Stimulated activated memory B cell treated with anti-CD40 and anti-IgM and Interleukin-4, amounts not matched to agents 10 μg/mL and 1 μg/mL and 100 μg/mL, for 72 hours (primary cell): ENCODE measurements at regions not wholly inside any gene's neighbourhood (a gene's known extent, or its start where the extent isn't known, plus 50 kb on each side); places are given as distances from the start of the nearest gene placed in this dataset.

Source experiments
- ATAC-seq: fragments of 150-1000 bp; cut with Tn5 transposase; 2 replicates; pipeline ENCODE4 v1.10.0; 2021
- H3K27ac Mint-ChIP-seq: one replicate; pipeline ENCODE4 v1.8.0; 2022; ENCODE audit warnings: mild to moderate bottlenecking, mixed read lengths
- H3K27me3 Mint-ChIP-seq: one replicate; pipeline ENCODE4 v1.8.0; 2022; ENCODE audit warnings: mixed read lengths
- H3K36me3 Mint-ChIP-seq: one replicate; pipeline ENCODE4 v1.8.0; 2022; ENCODE audit warnings: mixed read lengths
- H3K4me1 Mint-ChIP-seq: one replicate; pipeline ENCODE4 v1.8.0; 2022; ENCODE audit warnings: mixed read lengths
- H3K4me3 Mint-ChIP-seq: one replicate; pipeline ENCODE4 v1.8.0; 2022; ENCODE audit warnings: mild to moderate bottlenecking, moderate library complexity, mixed read lengths
- H3K9me3 Mint-ChIP-seq: one replicate; pipeline ENCODE4 v1.8.0; 2022; ENCODE audit warnings: mixed read lengths

- no peaks in the 10 kb centered on the region for H3K4me1 Mint-ChIP-seq
- H3K4me3 Mint-ChIP-seq, result no peak overlapping the region
- H3K9me3 Mint-ChIP-seq, result no peaks in the 10 kb centered on the region
- no peak for ATAC-seq
- H3K36me3 Mint-ChIP-seq, result no peaks in the 10 kb centered on the region
- no peak overlapping the region for H3K27ac Mint-ChIP-seq
- H3K27me3 Mint-ChIP-seq, result peaks cover 27% of the 10 kb centered on the region
Measured at GRCh38 chr9:134585746-134586706, 55.6 kb upstream of the COL5A1 start.

GRCh38 chr9:134589748-134590147, 51.9 kb upstream of the COL5A1 start:
- Mint-ChIP-seq H3K27me3 (peaks cover 49% of the 10 kb centered on the region), H3K4me1 (no peaks in the 10 kb centered on the region), H3K27ac (no peak overlapping the region), H3K9me3 (no peaks in the 10 kb centered on the region), H3K36me3 (no peaks in the 10 kb centered on the region), H3K4me3 (no peak overlapping the region)
- no peak for ATAC-seq

GRCh38 chr9:134590240-134591081, 51.1 kb upstream of the COL5A1 start:
- Mint-ChIP-seq H3K36me3 (no peaks in the 10 kb centered on the region), H3K4me3 (no peak overlapping the region), H3K27me3 (peaks cover 43% of the 10 kb centered on the region), H3K27ac (no peak overlapping the region), H3K4me1 (no peaks in the 10 kb centered on the region), H3K9me3 (no peaks in the 10 kb centered on the region)
- ATAC-seq, result no peak

- Mint-ChIP-seq H3K27ac (no peak overlapping the region), H3K36me3 (no peaks in the 10 kb centered on the region), H3K27me3 (peaks cover 39% of the 10 kb centered on the region), H3K4me1 (no peaks in the 10 kb centered on the region), H3K9me3 (no peaks in the 10 kb centered on the region), H3K4me3 (no peak overlapping the region)
- no peak for ATAC-seq
Measured at GRCh38 chr9:134591082-134591571, 50.5 kb upstream of the COL5A1 start.

- no peaks in the 10 kb centered on the region for H3K36me3 Mint-ChIP-seq
- ATAC-seq, result no peak
- no peaks in the 10 kb centered on the region for H3K4me1 Mint-ChIP-seq
- H3K9me3 Mint-ChIP-seq, result no peaks in the 10 kb centered on the region
- no peak overlapping the region for H3K27ac Mint-ChIP-seq
- H3K4me3 Mint-ChIP-seq, result no peak overlapping the region
- H3K27me3 Mint-ChIP-seq, result peaks cover 39% of the 10 kb centered on the region
Measured at GRCh38 chr9:134591573-134591981, 50.0 kb upstream of the COL5A1 start.
